Fibroblast of villous mesenchyme (primary cell): ENCODE measurements at regions not wholly inside any gene's neighbourhood (a gene's known extent, or its start where the extent isn't known, plus 50 kb on each side); places are given as distances from the start of the nearest gene placed in this dataset.

ENCODE experiments used
- DNase-seq: peaks from one replicate; pipeline ENCODE4 v3.0.0-alpha.2; 2010; ENCODE audit warnings: low read depth
- H3K4me3 ChIP-seq: 2 replicates; pipeline ENCODE4 v1.5.1; 2011; ENCODE audit warnings: low read depth, mild to moderate bottlenecking, low read length
- CTCF ChIP-seq: IDR thresholded peaks from 2 replicates; pipeline ENCODE4 v1.5.1; 2012; ENCODE audit warnings: low read depth, mild to moderate bottlenecking, low read length; ENCODE audit not compliant: insufficient read depth

- no peak for TF ChIP-seq CTCF
- no peak overlapping the region for H3K4me3 ChIP-seq
- no peak for DNase-seq
These were observed 200.4 kb upstream of the LEF1 start for GRCh38 chr4:108369035-108369655.

- DNase-seq, result no peak
- no peak for TF ChIP-seq CTCF
- H3K4me3 ChIP-seq, result no peak overlapping the region
These were observed 199.0 kb upstream of the LEF1 start for GRCh38 chr4:108367751-108368150.

GRCh38 chr4:108366716-108367115 is 198.0 kb upstream of the LEF1 start:
- DNase-seq, result no peak
- H3K4me3 ChIP-seq, result no peak overlapping the region
- TF ChIP-seq CTCF, result no peak

GRCh38 chr4:108365551-108365950 is 196.8 kb upstream of the LEF1 start:
- TF ChIP-seq CTCF, result no peak
- no peak for DNase-seq
- no peak overlapping the region for H3K4me3 ChIP-seq

- no peak overlapping the region for H3K4me3 ChIP-seq
- no peak for TF ChIP-seq CTCF
- no peak for DNase-seq
These were observed 193.2 kb upstream of the LEF1 start for GRCh38 chr4:108361886-108362285.

- H3K4me3 ChIP-seq, result no peak overlapping the region
- DNase-seq, result no peak
- no peak for TF ChIP-seq CTCF
These were observed 192.7 kb upstream of the LEF1 start for GRCh38 chr4:108361446-108361820.
